ENCODE measurements at regions not wholly inside any gene's neighbourhood (a gene's known extent, or its start where the extent isn't known, plus 50 kb on each side); places are given as distances from the start of the nearest gene placed in this dataset.

GRCh38 chr4:27703771-27704170 is 843.1 kb downstream of the STIM2 start:
- TF ChIP-seq REST (IDR thresholded peaks at IDR 0.05; ENCODE audit: insufficient replicate concordance, low read depth) (no peak), CTCF (IDR thresholded peaks at IDR 0.05; ENCODE audit: insufficient read depth, low read length) (no peak), POLR2AphosphoS5 (IDR thresholded peaks at IDR 0.05; ENCODE audit: low read depth) (no peak)

Measured in HL-60 (cell line).